ENCODE measurements at regions not wholly inside any gene's neighbourhood (a gene's known extent, or its start where the extent isn't known, plus 50 kb on each side); places are given as distances from the start of the nearest gene placed in this dataset.

DNA sequence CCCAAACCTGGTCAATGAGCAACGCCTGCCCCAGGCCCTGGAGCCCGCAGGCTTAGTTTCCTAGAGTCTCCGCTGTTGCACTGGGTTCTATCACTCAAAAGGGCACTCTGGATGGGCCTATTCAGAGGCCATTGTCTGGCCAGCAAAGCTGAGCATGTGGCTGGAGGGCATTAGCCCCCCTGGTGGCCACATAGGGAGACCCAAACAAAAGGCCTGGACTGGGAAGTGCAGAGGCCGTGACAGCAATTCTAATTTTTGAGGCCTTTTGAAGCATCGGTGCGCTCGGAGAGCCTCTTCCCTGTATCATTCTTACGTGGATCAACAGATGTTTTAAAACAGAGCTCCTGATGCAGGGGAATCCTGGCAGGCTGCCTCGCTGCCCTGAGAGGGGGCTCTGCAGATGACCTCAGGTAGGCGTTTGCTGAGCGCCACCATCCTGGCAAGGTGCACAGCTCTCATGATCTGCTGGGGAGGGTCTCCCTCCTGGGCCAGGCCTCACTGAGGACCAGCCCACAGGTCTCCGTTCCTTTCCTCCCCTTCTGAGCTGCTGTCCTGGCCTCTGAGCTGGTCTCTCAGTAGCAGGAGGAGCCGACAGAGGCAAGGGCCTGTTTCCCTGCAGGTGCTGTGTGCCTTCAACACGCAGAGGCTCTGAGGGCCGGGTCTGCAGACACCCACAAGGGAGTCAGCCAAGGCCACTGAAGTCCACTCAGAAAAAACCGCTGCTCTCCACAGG, 190.5 kb downstream of the URI1 start:
- no peak for TF ChIP-seq SP1 (IDR thresholded peaks at IDR 0.05; ENCODE audit: low read depth, low read length)
- TF ChIP-seq, protein P1, sequence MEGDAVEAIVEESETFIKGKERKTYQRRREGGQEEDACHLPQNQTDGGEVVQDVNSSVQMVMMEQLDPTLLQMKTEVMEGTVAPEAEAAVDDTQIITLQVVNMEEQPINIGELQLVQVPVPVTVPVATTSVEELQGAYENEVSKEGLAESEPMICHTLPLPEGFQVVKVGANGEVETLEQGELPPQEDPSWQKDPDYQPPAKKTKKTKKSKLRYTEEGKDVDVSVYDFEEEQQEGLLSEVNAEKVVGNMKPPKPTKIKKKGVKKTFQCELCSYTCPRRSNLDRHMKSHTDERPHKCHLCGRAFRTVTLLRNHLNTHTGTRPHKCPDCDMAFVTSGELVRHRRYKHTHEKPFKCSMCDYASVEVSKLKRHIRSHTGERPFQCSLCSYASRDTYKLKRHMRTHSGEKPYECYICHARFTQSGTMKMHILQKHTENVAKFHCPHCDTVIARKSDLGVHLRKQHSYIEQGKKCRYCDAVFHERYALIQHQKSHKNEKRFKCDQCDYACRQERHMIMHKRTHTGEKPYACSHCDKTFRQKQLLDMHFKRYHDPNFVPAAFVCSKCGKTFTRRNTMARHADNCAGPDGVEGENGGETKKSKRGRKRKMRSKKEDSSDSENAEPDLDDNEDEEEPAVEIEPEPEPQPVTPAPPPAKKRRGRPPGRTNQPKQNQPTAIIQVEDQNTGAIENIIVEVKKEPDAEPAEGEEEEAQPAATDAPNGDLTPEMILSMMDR (IDR thresholded peaks at IDR 0.05; ENCODE audit: control extremely low read depth in 1 of 3, insufficient read depth in 1 of 3, low read depth in 1 of 3, low read length in 3 of 3) = no peak
- TF ChIP-seq CHD1 (IDR thresholded peaks at IDR 0.05; ENCODE audit: low read depth, low read length) = no peak
- no peak for TF ChIP-seq MAFK (IDR thresholded peaks at IDR 0.05; ENCODE audit: low read depth, low read length)
- no peak for TF ChIP-seq EP300 (IDR thresholded peaks at IDR 0.05; ENCODE audit: borderline replicate concordance in 1 of 2, low read depth in 2 of 2, low read length in 2 of 2)
- no peak for TF ChIP-seq POLR2AphosphoS5 (IDR thresholded peaks at IDR 0.05; ENCODE audit: low read depth, low read length)
- TF ChIP-seq SAP30 (IDR thresholded peaks at IDR 0.05; ENCODE audit: insufficient read depth, insufficient replicate concordance, low read length) = no peak
- TF ChIP-seq SRF (IDR thresholded peaks at IDR 0.05; ENCODE audit: low read depth, low read length) = no peak
- TF ChIP-seq, protein P2, sequence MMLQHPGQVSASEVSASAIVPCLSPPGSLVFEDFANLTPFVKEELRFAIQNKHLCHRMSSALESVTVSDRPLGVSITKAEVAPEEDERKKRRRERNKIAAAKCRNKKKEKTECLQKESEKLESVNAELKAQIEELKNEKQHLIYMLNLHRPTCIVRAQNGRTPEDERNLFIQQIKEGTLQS (IDR thresholded peaks at IDR 0.05; ENCODE audit: insufficient read depth, low read depth, low read length) = no peak
- TF ChIP-seq YY1 (IDR thresholded peaks at IDR 0.05; ENCODE audit: low read depth, low read length) = no peak
- no peak for TF ChIP-seq EGR1 (IDR thresholded peaks at IDR 0.05; ENCODE audit: borderline replicate concordance, low read depth, low read length)

Measured in H1 (cell line).